CD4-positive, alpha-beta T cell treated with Interleukin-10 for 1 hour (primary cell): ENCODE measurements at regions not wholly inside any gene's neighbourhood (a gene's known extent, or its start where the extent isn't known, plus 50 kb on each side); places are given as distances from the start of the nearest gene placed in this dataset.

ENCODE experiments used
- DNase-seq: peaks from one replicate; pipeline ENCODE4 v3.0.0-alpha.2; 2020

DNA sequence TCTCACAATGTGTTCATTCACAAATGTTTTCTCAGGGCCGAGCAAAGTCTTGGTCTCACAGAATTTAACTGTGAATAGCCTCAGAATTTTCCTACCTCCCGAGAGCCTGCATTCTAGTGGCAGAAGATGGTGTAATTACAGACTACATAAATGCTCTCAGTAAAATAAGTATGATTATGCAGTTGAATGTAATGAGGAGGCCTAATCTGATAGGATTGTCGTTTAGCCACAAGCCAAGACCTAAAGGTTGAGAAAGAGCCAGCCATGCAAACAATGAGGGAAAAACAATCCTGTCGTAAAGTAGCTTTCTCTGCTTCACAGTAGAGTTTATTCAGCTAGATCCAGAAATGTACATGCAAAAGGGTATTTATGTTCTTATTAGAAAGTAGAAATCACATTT lies 607.8 kb upstream of the B3GALT2 start:
- no peak for DNase-seq

DNA sequence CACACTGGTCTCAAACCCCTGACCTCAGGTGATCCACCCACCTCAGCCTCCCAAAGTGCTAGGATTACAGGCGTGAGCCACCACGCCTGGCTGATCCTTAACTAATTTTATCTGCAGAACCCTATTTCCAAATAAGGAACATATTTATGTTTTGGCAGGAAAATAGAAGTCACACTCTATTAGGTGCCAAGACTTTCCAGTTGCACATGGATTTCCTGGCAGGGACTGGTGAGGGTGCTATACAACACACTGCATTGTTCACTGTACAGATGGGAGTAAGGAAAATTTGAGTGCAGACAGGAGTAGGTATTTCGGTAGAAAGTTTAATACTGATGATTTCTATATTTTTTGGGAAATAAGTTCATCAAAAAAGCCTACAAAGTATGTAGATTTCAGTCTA lies 605.3 kb upstream of the B3GALT2 start:
- no peak for DNase-seq

DNA sequence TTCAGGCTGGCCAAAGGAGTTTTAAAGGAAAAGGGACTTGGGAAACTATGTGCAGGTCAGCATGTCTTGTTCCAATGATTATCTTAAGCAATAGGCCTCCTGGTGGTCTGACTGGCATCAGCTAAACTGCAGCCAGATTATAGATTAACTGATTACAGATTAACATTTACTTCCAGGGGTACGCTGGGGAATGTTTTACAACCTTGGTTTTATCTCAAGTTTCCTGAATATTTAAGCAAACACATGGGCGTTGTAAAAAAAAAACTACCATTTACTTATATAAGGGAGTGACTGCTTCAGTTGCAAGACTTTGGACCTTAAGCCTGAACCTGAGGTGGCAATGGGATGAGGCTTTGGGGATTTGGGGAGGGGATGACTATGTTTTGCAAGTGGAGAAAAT lies 600.6 kb upstream of the B3GALT2 start:
- no peak for DNase-seq

DNA sequence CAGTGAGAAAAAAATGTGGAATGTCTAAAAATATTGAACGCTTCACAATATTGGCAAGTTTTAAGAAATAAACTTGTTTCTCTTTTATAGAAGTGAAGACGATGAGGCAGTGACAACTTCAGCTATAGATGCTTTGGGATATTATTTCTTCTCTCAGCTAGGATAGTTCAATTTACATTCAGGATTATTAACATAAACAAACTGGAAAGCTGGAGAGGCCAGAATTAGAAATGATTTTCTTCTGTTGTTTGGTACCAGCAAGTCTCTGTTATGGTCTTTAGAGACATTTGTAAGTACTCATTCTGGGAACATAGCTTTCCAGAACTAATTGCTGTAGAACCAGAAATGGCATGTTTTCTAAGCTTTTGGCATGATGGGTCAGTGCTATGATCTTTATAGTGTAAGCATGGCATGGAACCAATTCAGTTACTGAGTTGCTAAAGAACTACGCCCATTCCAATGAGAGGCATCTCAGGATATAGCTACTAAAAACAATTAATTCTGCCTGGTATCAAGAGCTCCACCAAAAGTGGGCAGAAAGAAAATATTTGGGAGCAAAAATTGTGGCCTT lies 599.5 kb upstream of the B3GALT2 start:
- no peak for DNase-seq

DNA sequence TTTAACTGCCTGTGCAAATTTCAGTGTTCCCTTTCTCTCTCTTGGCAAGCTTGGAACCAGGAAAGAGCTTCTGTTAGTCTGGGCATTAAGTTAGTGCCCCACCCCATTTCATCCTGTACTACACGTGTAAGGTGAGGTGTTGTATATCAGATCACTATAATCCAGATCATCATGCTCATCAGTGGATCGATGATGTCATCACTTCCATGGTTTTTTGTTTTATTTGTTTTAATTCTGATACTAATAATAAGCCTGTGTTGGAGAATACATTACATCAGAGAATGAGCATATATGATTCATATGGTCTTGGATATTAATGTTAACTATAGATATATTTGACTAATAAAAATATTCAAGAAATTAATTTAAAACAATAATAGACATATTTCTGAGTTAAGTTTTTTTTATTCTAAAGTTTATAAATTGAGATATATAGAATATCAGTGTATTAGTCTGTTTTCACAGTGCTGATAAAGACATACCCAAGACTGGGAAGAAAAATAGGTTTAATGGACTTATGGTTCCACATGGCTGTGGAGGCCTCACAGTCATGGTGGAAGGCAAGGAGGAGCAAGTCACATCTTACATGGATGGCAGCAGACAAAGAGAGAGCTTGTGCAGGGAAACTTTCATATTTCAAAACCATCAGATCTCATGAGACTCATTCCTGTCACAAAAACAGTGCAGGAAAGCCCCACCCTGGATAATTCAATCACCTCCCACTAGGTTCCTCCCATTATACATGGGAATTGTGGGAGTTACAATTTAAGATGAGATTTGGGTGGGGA lies 588.3 kb upstream of the B3GALT2 start:
- no peak for DNase-seq

DNA sequence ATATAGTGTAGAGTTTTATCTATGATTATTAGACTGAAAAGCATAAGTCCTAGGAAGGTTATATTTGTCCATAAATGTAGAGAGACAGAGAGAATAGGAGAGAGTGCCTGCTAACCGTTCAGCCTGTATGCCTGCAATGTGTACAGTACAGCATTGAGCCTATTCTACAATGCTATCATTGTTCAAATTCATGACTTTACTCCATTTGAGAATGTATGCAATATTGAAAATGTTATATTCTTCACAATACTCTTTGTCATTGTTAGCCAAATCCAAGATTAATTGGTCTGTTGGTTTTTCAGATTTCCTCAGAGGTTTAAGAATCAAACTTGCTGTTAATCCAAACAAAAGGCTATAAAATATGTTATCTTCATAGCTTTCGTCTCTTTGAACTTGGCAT lies 585.2 kb upstream of the B3GALT2 start:
- DNase-seq: no peak

DNA sequence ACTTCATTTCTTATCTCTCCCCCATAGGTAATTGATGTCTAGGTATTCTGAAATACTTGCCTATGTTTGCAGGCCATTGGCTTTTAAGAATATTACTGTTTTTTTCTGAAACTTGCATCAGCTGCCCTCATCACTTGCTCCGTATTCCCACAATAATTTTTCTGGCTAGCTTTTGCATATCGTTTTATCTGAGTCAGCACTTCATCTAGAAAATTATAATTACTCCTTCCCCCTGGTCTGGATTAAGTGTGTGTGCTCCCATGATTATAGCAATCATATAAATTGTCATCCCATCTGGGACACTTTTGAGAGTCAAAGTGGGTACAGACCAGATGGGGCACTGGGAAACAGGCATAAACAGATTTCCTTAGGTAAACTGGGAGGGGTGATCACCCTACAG lies 583.2 kb upstream of the B3GALT2 start:
- no peak for DNase-seq

DNA sequence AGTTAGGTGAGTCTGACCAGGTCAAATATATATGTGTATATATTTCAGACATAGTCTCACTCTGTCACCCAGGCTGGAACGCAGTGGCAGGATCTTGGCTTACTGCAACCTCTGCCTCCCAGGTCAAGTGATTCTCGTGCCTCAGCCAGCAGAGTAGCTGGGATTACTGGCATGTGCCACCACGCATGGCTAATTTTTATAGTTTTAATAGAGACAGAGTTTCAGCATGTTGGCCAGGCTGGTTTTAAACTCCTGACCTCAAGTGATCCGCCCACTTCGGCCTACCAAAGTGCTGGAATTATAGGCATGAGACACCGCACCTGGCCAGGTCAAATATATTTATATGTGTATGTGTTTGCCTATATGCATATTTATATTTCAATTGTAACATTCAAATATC lies 581.5 kb upstream of the B3GALT2 start:
- no peak for DNase-seq

DNA sequence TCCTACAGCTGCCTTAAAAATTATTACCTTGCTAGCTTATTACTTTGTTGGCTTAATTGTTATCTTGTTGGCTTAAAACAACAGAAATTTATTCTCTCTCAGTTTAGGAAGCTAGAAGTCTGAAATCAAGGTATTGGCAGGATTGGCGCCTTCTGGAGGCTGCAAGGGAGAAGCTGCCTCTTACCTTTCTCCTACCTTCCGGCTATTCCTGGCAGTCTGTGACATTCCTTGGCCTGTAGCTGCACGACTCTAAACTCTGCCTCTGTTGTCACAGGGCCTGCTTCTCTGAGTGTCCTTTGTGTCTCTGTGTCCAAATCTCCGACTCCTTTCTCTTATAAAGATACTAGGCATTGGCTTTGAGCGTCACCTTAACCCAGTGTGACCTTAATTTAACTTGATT lies 579.9 kb upstream of the B3GALT2 start:
- DNase-seq: no peak

DNA sequence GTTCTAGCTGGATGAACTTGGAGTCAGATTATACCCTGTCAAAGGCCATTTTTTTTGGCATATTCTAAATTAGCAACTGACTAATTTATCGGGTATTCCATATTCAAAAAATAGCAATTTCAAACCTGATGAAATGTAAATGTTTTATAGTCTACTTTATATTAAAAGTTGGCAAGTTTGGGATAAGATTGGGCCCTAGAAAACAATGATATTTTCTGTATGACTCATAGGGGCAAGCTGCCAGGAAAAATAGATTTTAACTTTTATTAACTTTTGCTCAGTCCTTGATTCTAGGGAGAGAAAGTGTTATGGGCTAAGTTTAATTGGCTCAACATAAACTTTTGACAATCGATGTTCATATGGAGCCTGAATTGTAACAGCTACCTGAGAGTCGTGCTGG lies 576.9 kb upstream of the B3GALT2 start:
- no peak for DNase-seq

DNA sequence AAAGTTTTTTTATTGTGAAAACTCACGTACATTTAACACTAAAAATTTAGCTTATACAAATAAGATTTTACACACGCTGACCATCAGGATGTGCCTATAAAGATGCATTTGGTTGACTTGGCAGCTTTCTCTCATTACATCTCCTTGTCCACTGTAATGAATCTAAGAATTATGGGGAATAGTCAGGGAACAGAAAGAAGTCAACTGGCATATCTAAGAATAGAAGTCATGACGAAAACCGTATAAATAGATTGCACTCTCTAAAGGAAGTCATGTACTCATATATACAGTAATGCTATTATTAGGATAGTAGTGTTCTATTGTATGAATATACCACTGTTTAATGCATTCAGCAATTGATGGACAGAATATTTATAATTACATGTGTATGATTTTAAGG lies 575.8 kb upstream of the B3GALT2 start:
- no peak for DNase-seq

DNA sequence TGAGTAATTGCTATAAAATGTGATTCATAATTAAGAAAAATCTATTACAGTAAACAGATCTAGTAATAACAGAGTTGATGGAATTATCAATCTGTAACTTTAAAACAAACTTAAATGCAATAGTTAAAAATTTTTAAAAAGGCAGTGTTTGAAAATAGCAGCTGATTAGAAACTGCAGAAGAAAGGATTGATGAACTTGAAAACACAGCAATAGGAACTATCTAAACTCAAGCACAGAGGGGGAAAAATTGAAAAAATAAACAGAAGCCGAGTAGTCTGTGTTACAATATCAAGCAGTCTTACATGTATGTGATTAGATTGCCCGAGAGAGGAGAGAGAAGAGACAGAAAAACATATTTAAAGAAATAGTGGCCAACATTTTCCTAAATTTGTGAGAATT lies 569.0 kb upstream of the B3GALT2 start:
- no peak for DNase-seq

DNA sequence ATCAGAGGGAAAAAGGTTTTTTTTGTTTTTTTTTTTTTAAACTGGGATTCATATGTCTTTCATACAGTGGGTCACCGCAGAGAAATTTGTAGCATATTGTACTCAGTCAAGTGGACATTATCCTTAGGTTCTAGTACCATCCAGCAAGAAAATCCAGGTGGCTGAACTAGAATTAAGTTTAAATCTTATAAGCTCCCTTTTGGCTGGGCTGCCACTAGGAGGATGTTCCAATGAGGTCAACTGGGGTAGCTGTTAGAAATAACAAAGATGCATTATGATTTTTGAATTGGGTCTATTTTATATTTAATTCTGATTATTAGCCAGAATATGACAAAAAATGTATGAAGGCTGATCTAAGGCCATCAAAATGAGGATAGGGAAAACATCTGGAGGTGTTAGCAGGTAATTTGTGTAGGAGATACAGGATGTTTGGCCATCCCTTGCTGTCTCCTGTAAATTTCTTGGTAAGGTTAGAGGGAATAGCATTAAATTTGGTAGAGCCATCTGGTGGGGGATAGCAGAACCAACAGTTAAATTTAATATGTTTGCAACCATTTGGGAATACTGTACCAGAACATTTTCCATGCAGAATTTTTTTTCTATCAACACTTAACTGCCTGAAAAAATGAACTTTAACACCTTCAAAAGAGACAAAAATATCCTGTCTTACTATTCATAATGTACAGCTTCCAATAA lies 568.5 kb upstream of the B3GALT2 start:
- DNase-seq: no peak

DNA sequence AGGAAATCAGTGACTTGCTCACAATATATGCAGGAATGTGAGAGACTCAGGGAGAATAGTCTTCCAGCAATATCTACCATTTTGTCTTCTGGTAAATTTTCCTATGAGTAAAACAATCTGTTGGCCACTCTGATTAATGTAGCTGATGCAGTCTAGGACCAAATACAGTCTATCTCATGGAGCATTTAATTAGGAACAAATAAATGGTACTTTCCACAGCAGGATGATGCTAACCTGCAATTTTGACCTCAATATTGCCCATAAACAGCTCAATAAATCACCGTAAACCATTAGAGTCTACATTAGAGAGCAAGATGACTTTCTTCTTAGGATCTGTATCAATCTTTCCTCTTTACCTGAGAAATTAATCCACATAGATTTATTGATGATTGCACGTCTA lies 567.7 kb upstream of the B3GALT2 start:
- no peak for DNase-seq

DNA sequence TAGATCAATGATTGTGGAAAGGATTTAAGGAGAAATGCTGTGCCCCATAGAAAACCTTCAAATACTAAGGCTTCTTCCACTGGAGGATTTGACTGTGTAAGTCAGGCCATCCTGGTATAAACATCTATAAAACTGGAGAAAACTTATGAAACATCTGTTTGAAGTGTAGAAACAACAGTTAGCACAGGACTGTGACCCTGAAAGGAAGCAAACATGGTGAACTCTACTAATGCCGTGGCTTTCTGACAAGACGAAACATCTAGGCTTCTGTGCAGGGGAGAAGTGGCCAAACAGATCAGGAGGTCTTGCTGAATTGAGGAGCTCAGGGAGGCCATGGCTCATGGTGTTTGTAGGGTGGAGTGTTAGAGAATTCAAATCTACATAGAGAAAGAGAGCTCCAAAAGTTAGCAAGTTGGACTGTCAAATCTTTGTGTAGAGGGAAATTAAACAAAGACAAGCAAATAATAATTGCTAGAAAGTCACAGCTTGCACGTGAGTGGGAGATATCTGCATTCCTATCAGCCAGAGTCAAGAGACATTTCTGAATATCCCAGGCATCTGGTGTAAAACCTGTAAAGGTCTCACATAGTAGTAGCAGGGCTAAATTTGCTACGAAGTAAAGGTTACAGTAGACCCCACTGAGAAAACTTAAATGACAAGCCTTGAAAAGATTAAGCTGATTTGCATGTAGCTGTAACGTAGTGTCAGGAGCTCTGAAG lies 566.8 kb upstream of the B3GALT2 start:
- no peak for DNase-seq

DNA sequence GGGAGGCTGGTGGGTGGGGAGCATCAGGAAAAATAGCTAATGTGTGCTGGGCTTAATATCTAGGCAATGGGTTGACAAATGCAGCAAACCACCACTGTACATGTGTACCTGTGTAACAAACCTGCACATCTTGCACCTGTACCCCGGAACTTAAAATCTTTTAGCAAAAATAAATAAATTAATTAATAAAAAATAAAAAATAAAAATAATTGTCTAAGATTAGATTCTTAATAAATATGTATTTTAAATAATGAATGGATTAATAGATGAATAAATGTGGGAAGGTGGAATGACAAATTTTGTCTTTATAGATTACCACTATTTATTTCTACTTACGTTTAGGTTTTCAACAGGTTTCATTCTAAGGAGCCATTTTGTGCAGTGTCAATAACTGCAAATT lies 563.5 kb upstream of the B3GALT2 start:
- no peak for DNase-seq

DNA sequence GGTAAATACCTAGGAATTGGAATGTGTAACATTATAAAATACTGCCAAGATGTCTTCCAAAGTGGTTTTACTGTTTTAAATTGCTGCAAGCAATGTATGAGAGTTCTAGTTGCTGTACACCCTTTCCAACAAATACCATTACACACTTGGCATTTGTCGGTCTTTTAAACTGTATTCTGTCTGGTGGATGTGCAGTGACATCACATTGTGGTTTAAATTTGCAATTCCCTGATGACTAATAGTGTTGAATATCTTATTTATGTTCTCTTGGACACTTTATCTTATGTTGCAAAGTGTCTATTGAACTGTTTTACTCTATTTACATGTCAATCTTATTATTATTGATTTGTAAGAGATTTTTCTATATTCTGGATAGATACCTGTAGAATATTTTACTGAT lies 561.2 kb upstream of the B3GALT2 start:
- DNase-seq: no peak

DNA sequence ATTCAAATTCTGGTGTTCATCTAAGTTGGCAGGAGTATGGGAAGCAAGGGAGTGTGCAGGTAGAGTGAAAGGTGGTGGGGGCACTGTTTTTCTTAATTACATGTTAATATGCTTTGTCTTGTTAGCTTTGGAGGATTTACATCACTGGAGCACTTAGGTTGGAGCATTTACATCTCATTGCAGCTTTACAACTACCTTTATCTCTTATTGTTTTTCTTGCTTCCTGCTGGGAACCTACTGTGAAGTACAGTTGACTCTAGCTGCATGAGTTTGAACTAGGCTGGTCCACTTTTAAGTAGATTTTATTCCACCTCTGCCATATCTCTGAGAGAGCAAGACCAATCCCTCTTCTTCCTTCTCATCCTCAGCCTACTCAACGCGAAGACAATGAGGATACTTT lies 554.8 kb upstream of the B3GALT2 start:
- DNase-seq: no peak

DNA sequence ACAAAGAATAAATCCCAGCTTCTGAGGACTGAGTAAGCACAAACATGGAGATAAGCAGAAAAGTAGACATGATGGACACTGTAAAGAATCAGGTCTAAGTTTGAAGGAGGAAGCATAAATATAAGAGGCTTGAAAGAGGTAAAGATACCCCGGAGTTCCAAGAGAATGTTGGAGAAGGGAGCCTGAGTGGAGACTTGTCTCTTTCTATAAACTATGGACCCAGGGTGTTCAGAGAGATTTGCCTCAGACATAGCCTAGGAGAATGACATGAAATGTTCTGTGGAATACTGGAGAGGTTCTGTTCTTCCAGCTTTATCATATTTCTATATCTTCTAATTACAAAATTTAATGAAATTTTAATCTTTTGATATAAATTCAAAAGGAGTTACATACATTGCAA lies 554.3 kb upstream of the B3GALT2 start:
- DNase-seq: no peak

DNA sequence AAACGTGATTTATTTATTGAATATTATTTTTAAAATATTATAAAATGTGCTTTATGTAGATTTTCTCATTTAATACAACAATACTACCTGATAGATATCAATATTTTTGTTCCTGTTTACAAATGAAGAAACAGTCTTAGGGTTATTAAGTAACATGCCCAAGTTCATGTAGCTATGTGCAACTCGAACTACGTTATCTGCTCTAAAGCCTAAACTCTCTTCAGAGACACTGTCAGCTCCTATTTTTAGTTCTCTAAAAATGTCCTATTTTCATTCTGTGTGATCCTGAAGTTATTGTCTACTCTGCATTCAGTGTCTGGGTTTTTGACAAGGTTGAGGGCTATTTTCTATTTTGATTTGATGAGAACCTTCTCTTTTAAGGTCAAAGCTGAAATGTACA lies 550.1 kb upstream of the B3GALT2 start:
- no peak for DNase-seq

DNA sequence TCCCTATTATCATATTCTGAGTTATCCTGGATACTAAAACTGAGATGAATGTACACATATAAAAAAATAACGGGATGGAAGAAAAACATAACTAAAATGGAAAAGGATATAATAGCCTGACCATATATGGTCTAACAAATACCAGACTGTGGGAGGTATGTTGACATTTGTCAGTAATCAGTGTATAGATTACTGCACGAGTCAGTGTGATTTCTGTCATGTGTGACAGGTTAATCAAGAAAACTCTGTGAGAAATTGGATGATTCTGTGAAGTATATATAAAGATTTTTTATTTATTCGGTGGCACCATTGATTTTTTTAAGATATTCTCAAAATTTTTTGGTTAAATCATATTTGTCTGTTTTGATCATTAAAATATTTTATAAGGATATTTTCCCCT lies 547.3 kb upstream of the B3GALT2 start:
- no peak for DNase-seq

DNA sequence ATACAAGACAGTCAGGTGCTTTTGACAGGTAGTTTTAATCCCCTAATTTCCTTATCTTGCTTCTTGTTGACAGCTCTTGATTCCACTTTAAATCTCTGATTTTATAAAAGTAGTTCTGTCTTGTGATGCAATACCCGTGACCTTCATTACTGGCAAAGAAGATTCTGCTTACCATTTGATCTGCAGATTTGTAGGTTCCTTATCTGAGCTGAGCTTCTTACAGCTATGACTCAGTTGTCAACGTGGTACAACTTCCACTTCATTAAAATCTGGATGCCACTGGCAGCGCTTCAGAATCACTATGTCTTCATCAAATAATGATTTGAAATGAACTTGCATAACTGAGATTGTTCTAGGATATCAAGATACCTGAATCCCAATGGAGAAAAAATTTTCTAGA lies 543.6 kb upstream of the B3GALT2 start:
- no peak for DNase-seq

DNA sequence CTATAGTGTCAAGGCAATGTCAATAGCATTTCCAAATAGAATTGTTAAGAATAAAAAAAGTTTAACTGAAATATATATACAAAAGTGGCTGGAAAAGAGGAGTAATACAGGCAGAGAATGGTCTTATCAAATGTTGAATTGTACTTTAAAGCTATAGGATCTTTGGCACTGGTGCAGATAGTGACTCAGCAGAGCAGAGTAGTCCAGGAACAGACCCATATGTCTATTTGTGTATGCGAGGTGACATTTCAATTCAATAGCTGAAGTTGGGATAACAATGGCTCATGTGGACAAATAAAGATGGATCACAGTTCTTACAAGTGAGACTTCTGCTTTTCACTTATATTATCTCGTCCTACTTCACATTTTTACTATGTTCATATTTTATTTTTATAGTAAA lies 543.0 kb upstream of the B3GALT2 start:
- no peak for DNase-seq

DNA sequence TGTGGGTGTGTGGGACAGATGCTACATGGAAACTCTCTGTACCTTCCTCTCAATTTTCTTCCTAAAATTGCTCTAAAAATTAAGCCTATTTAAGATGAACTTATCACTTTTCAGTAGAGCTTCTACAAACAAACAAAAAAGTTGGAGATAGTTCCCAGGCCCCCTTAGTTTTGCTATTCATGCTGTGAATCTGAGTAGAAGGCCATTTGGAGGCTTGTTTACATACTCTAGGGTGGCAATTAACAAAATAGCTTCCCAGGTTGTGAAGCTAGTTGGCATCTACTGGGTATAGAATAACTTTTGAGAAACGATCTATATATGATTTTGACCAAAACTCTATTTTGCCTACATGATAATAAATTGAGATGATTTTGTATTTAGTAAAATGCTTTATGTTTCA lies 541.4 kb upstream of the B3GALT2 start:
- no peak for DNase-seq
